ENCODE measurements at regions not wholly inside any gene's neighbourhood (a gene's known extent, or its start where the extent isn't known, plus 50 kb on each side); places are given as distances from the start of the nearest gene placed in this dataset.

DNA sequence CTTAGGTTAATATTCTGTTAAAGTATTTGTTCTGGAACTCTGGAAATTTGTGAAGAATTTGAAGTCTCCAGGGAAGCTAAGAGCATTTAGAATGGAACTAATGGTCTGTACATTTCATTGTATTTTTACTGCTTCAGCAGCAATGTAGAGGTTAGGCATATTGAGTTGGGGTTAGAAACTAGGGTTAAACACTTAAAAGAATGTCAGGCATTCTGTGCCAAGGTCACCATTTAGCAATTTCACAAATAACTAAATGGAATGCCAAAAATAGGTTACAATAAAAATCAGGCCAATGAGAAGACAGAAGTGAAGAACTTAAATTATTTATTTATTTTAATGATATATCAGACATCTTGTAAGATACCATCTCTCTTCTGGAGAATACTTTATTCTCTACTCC is 210.8 kb downstream of the C12orf50 start:
- TF ChIP-seq, protein P1, sequence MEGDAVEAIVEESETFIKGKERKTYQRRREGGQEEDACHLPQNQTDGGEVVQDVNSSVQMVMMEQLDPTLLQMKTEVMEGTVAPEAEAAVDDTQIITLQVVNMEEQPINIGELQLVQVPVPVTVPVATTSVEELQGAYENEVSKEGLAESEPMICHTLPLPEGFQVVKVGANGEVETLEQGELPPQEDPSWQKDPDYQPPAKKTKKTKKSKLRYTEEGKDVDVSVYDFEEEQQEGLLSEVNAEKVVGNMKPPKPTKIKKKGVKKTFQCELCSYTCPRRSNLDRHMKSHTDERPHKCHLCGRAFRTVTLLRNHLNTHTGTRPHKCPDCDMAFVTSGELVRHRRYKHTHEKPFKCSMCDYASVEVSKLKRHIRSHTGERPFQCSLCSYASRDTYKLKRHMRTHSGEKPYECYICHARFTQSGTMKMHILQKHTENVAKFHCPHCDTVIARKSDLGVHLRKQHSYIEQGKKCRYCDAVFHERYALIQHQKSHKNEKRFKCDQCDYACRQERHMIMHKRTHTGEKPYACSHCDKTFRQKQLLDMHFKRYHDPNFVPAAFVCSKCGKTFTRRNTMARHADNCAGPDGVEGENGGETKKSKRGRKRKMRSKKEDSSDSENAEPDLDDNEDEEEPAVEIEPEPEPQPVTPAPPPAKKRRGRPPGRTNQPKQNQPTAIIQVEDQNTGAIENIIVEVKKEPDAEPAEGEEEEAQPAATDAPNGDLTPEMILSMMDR (IDR thresholded peaks at IDR 0.05): no peak
- no peak for TF ChIP-seq EZH2 (IDR thresholded peaks at IDR 0.05; ENCODE audit: borderline replicate concordance, insufficient read depth, low read depth, low read length, poor library complexity, severe bottlenecking)

All from B cell (primary cell).